ENCODE measurements at regions not wholly inside any gene's neighbourhood (a gene's known extent, or its start where the extent isn't known, plus 50 kb on each side); places are given as distances from the start of the nearest gene placed in this dataset.

GRCh38 chr12:123089140-123089539, 61.8 kb downstream of the PITPNM2 start:
- TF ChIP-seq, protein P1, sequence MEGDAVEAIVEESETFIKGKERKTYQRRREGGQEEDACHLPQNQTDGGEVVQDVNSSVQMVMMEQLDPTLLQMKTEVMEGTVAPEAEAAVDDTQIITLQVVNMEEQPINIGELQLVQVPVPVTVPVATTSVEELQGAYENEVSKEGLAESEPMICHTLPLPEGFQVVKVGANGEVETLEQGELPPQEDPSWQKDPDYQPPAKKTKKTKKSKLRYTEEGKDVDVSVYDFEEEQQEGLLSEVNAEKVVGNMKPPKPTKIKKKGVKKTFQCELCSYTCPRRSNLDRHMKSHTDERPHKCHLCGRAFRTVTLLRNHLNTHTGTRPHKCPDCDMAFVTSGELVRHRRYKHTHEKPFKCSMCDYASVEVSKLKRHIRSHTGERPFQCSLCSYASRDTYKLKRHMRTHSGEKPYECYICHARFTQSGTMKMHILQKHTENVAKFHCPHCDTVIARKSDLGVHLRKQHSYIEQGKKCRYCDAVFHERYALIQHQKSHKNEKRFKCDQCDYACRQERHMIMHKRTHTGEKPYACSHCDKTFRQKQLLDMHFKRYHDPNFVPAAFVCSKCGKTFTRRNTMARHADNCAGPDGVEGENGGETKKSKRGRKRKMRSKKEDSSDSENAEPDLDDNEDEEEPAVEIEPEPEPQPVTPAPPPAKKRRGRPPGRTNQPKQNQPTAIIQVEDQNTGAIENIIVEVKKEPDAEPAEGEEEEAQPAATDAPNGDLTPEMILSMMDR (conservative IDR thresholded peaks at IDR 0.05; ENCODE audit: low read depth, low read length) = no peak
- TF ChIP-seq EZH2 (IDR thresholded peaks at IDR 0.05; ENCODE audit: low read length, unreplicated experiment) (no peak), EZH2phosphoT487 (IDR thresholded peaks at IDR 0.05; ENCODE audit: borderline replicate concordance, low read length) (no peak)

Data from PC-3 (cell line).